ENCODE measurements at regions not wholly inside any gene's neighbourhood (a gene's known extent, or its start where the extent isn't known, plus 50 kb on each side); places are given as distances from the start of the nearest gene placed in this dataset.

GRCh38 chr13:79802389-79803085, 321.6 kb downstream of the NDFIP2 start:
- peaks cover 57% of the 10 kb centered on the region for H3K4me1 Mint-ChIP-seq

GRCh38 chr13:79799059-79799867, 318.3 kb downstream of the NDFIP2 start:
- Mint-ChIP-seq H3K9me3 (no peaks in the 10 kb centered on the region), H3K27me3 (ENCODE audit: low read depth) (no peaks in the 10 kb centered on the region), H3K4me3 (no peak overlapping the region), H3K4me1 (peaks cover 58% of the 10 kb centered on the region), H3K27ac (ENCODE audit: unreplicated experiment) (no peak overlapping the region), H3K36me3 (ENCODE audit: low read depth) (no peaks in the 10 kb centered on the region)
- TF ChIP-seq CTCF (conservative IDR thresholded peaks at IDR 0.05), result no peak
- no peak for DNase-seq (ENCODE audit: low read depth, low spot score)

More at GRCh38 chr13:79802389-79803085, 321.6 kb downstream of the NDFIP2 start:
- no peak for DNase-seq (ENCODE audit: low read depth, low spot score)
- H3K36me3 Mint-ChIP-seq (ENCODE audit: low read depth), result no peaks in the 10 kb centered on the region
- no peaks in the 10 kb centered on the region for H3K9me3 Mint-ChIP-seq
- H3K27me3 Mint-ChIP-seq (ENCODE audit: low read depth), result no peaks in the 10 kb centered on the region
- H3K27ac Mint-ChIP-seq (ENCODE audit: unreplicated experiment), result peak overlapping the region; percentile 1
- no peak overlapping the region for H3K4me3 Mint-ChIP-seq
- no peak for TF ChIP-seq CTCF (conservative IDR thresholded peaks at IDR 0.05)

- no peak for DNase-seq (ENCODE audit: low read depth, low spot score)
Measured at GRCh38 chr13:79796136-79796535, 315.2 kb downstream of the NDFIP2 start.

GRCh38 chr13:79794931-79795330, 314.0 kb downstream of the NDFIP2 start:
- TF ChIP-seq CTCF (conservative IDR thresholded peaks at IDR 0.05), result no peak
- H3K27ac Mint-ChIP-seq (ENCODE audit: unreplicated experiment), result no peak overlapping the region
- DNase-seq (ENCODE audit: low read depth, low spot score), result no peak
- no peaks in the 10 kb centered on the region for H3K27me3 Mint-ChIP-seq (ENCODE audit: low read depth)
- peaks cover 5% of the 10 kb centered on the region for H3K9me3 Mint-ChIP-seq
- peaks cover 38% of the 10 kb centered on the region for H3K4me1 Mint-ChIP-seq
- H3K4me3 Mint-ChIP-seq, result no peak overlapping the region
- H3K36me3 Mint-ChIP-seq (ENCODE audit: low read depth), result peaks cover 8% of the 10 kb centered on the region

More at GRCh38 chr13:79796136-79796535, 315.2 kb downstream of the NDFIP2 start:
- no peak for TF ChIP-seq CTCF (conservative IDR thresholded peaks at IDR 0.05)
- Mint-ChIP-seq H3K9me3 (peaks cover 5% of the 10 kb centered on the region), H3K27me3 (ENCODE audit: low read depth) (no peaks in the 10 kb centered on the region), H3K4me3 (no peak overlapping the region), H3K27ac (ENCODE audit: unreplicated experiment) (no peak overlapping the region), H3K36me3 (ENCODE audit: low read depth) (peaks cover 3% of the 10 kb centered on the region), H3K4me1 (peaks cover 45% of the 10 kb centered on the region)

- H3K36me3 Mint-ChIP-seq (ENCODE audit: low read depth), result peaks cover 13% of the 10 kb centered on the region
- TF ChIP-seq CTCF (conservative IDR thresholded peaks at IDR 0.05), result no peak
- no peak for DNase-seq (ENCODE audit: low read depth, low spot score)
- no peak overlapping the region for H3K27ac Mint-ChIP-seq (ENCODE audit: unreplicated experiment)
- no peak overlapping the region for H3K4me3 Mint-ChIP-seq
- H3K4me1 Mint-ChIP-seq, result peaks cover 27% of the 10 kb centered on the region
- H3K9me3 Mint-ChIP-seq, result peaks cover 5% of the 10 kb centered on the region
- H3K27me3 Mint-ChIP-seq (ENCODE audit: low read depth), result no peaks in the 10 kb centered on the region
Measured at GRCh38 chr13:79792716-79793115, 311.8 kb downstream of the NDFIP2 start.

All from neural crest cell (in vitro differentiated cells).